ENCODE measurements at regions not wholly inside any gene's neighbourhood (a gene's known extent, or its start where the extent isn't known, plus 50 kb on each side); places are given as distances from the start of the nearest gene placed in this dataset.

- ATAC-seq (no peak), DNase-seq (ENCODE audit: low read depth, low spot score) (no peak)
- no peaks in the 10 kb centered on the region for H3K27me3 ChIP-seq (ENCODE audit: control insufficient read depth, insufficient read depth, low read length)
- ChIA-PET POLR2A (no interaction called here), CTCF (no interaction called here)
- no peaks in the 10 kb centered on the region for H3K36me3 ChIP-seq (ENCODE audit: control insufficient read depth, insufficient read depth, low read length)
- no peaks in the 10 kb centered on the region for H3K9me3 ChIP-seq (ENCODE audit: control insufficient read depth, insufficient read depth, low read depth, low read length)
- TF ChIP-seq POLR2AphosphoS5 (IDR thresholded peaks at IDR 0.05; ENCODE audit: low read depth, low read length) (no peak), CTCF (IDR thresholded peaks at IDR 0.05) (no peak), TCF7L2 (IDR thresholded peaks at IDR 0.05; ENCODE audit: low read depth, low read length) (no peak), SIN3A (IDR thresholded peaks at IDR 0.05; ENCODE audit: borderline replicate concordance, insufficient read depth, low read depth, low read length) (no peak), REST (IDR thresholded peaks at IDR 0.05; ENCODE audit: insufficient read depth in 1 of 2, low read depth in 2 of 2, low read length in 1 of 2) (no peak)
- no peaks in the 10 kb centered on the region for H3K4me1 ChIP-seq (ENCODE audit: control insufficient read depth, insufficient read depth, low read length)
- in situ Hi-C loops (cut with HindIII; ENCODE audit: low pct_unique_long_range_greater_than_20kb, low sequenced_read_pairs) = no loop called here
- intact Hi-C loops (cut with micrococcal nuclease; ENCODE audit: unreplicated experiment) = no loop called here
- no peak overlapping the region for H3K4me3 ChIP-seq (ENCODE audit: low read depth in 2 of 2, low read length in 2 of 2)
- no TSS peak for BruUV-seq (replicated peaks)
- no peak overlapping the region for H3K27ac ChIP-seq (ENCODE audit: low read length)
Measured at GRCh38 chr11:111086058-111086457, 159.5 kb upstream of the POU2AF2 start.

- no peak for DNase-seq (ENCODE audit: low read depth, low spot score)
- Histone ChIP-seq H3K9me3 (ENCODE audit: control insufficient read depth, insufficient read depth, low read depth, low read length) (no peaks in the 10 kb centered on the region), H3K27me3 (ENCODE audit: control insufficient read depth, insufficient read depth, low read length) (no peaks in the 10 kb centered on the region), H3K4me1 (ENCODE audit: control insufficient read depth, insufficient read depth, low read length) (no peaks in the 10 kb centered on the region), H3K27ac (ENCODE audit: low read length) (no peak overlapping the region), H3K4me3 (ENCODE audit: low read depth in 2 of 2, low read length in 2 of 2) (no peak overlapping the region), H3K36me3 (ENCODE audit: control insufficient read depth, insufficient read depth, low read length) (no peaks in the 10 kb centered on the region)
- TF ChIP-seq SIN3A (IDR thresholded peaks at IDR 0.05; ENCODE audit: borderline replicate concordance, insufficient read depth, low read depth, low read length) (no peak), CTCF (IDR thresholded peaks at IDR 0.05) (no peak), POLR2AphosphoS5 (IDR thresholded peaks at IDR 0.05; ENCODE audit: low read depth, low read length) (no peak), REST (IDR thresholded peaks at IDR 0.05; ENCODE audit: insufficient read depth in 1 of 2, low read depth in 2 of 2, low read length in 1 of 2) (no peak), TCF7L2 (IDR thresholded peaks at IDR 0.05; ENCODE audit: low read depth, low read length) (no peak)
- ChIA-PET CTCF (no interaction called here), POLR2A (no interaction called here)
- in situ Hi-C loops (cut with HindIII; ENCODE audit: low pct_unique_long_range_greater_than_20kb, low sequenced_read_pairs) (no loop called here), intact Hi-C loops (cut with micrococcal nuclease; ENCODE audit: unreplicated experiment) (no loop called here)
- BruUV-seq (replicated peaks) = no TSS peak
- no peak for ATAC-seq
Measured at GRCh38 chr11:111082664-111083063, 162.9 kb upstream of the POU2AF2 start.
